ENCODE measurements at regions not wholly inside any gene's neighbourhood (a gene's known extent, or its start where the extent isn't known, plus 50 kb on each side); places are given as distances from the start of the nearest gene placed in this dataset.

DNA sequence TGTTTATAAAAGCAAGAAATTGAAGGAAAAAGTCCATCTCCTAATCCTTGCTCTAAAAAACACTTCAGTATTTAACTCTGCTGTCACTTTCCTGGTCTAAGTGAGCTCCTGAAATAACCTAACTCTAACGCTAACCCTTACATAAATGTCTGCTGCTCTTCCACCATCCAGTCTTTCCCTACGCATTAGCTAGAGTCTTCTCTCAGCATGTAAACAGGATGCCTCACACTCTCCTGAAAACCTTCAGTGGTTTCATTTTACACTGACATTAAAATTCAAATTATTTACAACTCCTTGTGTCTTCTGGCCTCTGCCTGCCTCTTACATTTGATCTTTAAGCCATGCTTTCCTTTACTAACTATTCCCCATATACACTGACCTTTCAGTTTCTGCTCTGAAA is 697.6 kb upstream of the CXADR start:
- TF ChIP-seq POLR2A (IDR thresholded peaks at IDR 0.05; ENCODE audit: low read depth, low read length) (no peak), PAX5 (IDR thresholded peaks at IDR 0.05; ENCODE audit: insufficient read depth, low read length, severe bottlenecking) (no peak)
